NB4 (cell line): ENCODE measurements at regions not wholly inside any gene's neighbourhood (a gene's known extent, or its start where the extent isn't known, plus 50 kb on each side); places are given as distances from the start of the nearest gene placed in this dataset.
"Not testable (repeated sequence)": the region's sequence is repeated elsewhere in the genome, so short reads cannot be mapped to it uniquely, and the experiment has no call there.

Experiments used
- POLR2A ChIP-seq: IDR thresholded peaks from 2 replicates; pipeline ENCODE4 v1.6.1; 2011; ENCODE audit warnings: mild to moderate bottlenecking; ENCODE audit not compliant: insufficient read length; ENCODE audit errors: extremely low read depth
- TF ChIP-seq, protein P1 (sequence below): IDR thresholded peaks from one replicate; pipeline ENCODE4 v1.5.1; 2012; ENCODE audit warnings: low read depth, low read length
- TF ChIP-seq, protein P2 (sequence below): IDR thresholded peaks from 2 replicates; pipeline ENCODE4 v1.6.1; 2011; ENCODE audit warnings: low read depth, low read length

GRCh38 chr4:33953848-33954247 lies 2290.5 kb downstream of the ARAP2 start:
- TF ChIP-seq, protein P1, sequence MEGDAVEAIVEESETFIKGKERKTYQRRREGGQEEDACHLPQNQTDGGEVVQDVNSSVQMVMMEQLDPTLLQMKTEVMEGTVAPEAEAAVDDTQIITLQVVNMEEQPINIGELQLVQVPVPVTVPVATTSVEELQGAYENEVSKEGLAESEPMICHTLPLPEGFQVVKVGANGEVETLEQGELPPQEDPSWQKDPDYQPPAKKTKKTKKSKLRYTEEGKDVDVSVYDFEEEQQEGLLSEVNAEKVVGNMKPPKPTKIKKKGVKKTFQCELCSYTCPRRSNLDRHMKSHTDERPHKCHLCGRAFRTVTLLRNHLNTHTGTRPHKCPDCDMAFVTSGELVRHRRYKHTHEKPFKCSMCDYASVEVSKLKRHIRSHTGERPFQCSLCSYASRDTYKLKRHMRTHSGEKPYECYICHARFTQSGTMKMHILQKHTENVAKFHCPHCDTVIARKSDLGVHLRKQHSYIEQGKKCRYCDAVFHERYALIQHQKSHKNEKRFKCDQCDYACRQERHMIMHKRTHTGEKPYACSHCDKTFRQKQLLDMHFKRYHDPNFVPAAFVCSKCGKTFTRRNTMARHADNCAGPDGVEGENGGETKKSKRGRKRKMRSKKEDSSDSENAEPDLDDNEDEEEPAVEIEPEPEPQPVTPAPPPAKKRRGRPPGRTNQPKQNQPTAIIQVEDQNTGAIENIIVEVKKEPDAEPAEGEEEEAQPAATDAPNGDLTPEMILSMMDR = not testable (repeated sequence)
- not testable (repeated sequence) for TF ChIP-seq POLR2A
- TF ChIP-seq, protein P2, sequence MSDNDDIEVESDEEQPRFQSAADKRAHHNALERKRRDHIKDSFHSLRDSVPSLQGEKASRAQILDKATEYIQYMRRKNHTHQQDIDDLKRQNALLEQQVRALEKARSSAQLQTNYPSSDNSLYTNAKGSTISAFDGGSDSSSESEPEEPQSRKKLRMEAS = not testable (repeated sequence)
